Glomerular endothelial cell (primary cell): ENCODE measurements at regions not wholly inside any gene's neighbourhood (a gene's known extent, or its start where the extent isn't known, plus 50 kb on each side); places are given as distances from the start of the nearest gene placed in this dataset.

ENCODE experiments used
- DNase-seq: peaks from one replicate; pipeline ENCODE4 v3.0.0-alpha.2; 2011; ENCODE audit warnings: low read depth, low spot score; ENCODE audit errors: extremely low read depth

DNA sequence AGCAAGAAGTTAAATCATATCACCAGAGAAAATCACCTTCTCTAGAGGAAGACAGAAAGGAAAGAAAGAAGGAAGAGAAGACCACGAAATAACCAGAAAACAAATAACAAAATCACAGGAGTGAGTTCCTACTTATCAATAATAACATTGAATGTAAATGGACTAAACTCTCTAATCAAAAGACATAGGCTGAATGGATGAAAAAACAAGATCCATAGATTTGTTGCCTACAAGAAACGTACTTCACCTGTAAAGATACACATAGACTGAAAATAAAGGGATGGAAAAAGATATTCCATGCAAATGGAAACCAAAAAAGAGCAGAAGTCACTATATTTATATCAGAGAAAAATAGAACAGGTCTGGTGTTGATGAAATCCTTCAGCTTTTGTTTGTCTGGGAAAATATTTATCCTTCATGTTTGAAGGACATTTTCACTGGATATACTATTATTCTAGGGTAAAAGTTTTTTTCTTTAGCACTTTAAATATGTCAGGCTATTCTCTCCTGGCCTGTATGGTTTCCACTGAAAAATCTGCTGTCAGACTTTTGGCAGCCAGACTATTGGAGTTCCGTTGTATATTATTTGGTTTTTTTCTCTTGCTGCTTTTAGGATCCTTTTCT lies 202.5 kb upstream of the DUSP10 start:
- no peak for DNase-seq

DNA sequence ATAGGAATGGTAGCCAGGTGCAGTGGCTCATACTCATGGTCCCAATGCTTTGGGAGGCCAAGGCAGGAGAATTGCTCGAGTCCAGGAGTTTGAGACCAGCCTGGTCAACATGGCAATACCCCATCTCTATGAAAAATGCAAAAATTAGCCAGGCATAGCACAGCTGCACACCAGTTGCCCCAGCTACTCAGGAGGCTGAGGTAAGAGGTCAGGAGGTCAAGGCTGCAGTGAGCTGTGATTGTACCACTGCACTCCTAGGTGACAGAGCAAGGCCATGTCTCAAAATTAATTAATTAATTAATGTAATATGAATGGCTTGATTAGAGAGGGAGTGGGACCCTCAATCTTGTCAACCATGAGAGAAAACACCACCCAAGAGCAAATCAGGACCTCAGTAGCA lies 198.7 kb upstream of the DUSP10 start:
- no peak for DNase-seq

DNA sequence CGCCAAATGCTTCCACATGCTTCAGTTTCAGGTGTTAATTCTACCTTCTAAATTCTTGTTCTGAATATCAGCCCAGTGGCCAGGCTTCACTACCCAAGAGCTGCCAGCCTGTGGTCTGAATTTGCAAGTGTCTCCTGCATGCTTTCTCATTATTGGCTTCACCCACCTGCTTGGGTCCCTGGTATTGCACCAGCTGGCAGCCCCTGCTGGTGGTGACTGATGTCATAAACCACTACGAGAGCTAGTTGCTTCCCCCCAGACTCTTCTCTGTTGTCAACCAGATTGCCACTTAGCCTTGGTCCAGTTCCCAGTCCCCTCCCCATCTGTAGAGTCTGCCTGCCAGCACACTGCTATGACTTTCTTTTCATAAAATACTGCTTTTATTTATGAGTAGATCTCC lies 197.7 kb upstream of the DUSP10 start:
- DNase-seq = no peak

DNA sequence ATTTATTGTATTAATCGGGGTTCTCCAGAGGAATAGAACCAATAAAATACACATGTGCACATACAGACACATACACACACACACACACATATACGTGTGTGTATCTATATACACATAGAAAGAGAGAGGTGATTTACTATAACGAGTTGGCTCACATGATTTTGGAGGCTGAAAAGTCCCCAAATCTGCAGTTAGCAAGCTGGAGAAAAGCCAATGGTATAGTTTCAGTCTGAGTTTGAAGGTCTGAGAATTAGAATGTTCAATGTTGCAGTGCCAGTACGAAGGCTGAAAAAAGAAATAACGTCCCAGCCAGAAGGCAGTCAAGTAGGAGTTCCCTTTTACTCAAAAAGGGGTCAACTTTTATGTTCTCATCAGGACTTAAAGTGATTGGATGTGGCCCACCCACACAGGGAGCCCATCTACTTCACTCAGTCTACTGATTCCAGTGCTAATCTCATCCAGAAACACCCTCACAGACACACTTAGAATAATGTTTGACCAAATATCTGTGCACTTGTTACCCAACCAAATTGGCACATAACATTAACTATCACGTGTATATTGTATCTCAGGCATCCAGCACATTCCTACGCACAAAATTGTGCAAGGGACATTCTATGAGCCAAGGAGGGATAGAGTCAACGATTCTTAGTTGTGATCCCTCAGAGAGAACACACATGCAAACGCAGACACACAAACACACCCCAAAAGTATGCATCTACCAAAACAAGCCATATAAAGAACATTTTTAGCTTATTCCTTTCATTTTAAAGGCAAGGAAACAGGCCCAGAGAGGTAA lies 195.5 kb upstream of the DUSP10 start:
- DNase-seq = no peak

DNA sequence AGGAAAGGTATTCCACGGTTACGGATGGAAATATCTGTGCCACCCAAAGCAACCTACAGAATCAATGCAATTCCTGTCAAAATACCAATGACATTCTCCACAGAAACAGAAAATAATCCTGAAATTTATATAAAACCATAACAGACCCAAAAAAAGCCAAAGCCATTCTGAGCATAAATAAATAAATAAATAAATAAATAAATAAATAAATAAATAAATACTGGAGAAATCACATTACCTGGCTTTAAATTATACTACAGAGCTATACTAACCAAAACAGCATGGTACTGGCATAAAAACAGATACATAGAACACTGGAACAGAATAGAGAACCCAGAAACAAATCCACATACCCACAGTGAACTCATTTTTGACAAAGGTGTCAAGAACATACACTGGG lies 191.9 kb upstream of the DUSP10 start:
- DNase-seq = no peak

DNA sequence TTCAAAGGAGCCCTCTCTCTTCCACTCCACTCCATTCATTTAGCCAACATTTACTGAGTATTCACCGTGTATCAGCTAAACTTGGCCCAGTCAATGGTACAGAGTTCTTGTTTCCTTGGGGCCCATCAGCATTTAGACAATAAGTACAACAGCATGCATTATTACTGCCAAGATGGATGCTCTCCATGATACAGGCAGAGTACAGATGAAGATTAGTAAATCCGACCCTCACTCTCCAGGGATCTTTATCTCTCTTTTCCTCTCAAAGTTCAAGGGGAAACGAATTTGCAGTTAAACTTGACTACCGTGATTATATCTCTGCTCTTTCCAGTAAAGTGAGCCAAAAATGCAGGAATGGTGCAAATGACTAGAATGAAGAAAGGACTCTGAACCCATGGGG lies 184.6 kb upstream of the DUSP10 start:
- DNase-seq = no peak

DNA sequence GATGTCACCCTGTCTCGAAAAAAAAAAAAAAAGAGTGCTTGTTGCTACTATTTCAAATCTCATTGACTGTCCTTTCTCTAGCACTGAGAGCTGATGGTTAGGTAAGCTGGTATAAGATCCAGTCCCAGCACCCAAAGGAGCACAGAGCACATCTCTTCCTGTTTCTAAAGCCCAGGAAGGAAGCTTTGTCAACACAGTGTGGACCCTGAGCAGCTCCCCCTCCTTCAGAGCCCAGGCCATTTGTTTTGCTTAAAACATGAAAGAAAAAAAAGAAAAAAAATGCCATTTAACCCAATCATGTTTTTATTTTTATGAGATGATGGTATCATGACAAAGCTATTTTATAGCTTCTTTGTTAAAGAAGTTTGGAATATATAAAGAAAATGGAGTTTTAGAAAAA lies 184.1 kb upstream of the DUSP10 start:
- DNase-seq = no peak

DNA sequence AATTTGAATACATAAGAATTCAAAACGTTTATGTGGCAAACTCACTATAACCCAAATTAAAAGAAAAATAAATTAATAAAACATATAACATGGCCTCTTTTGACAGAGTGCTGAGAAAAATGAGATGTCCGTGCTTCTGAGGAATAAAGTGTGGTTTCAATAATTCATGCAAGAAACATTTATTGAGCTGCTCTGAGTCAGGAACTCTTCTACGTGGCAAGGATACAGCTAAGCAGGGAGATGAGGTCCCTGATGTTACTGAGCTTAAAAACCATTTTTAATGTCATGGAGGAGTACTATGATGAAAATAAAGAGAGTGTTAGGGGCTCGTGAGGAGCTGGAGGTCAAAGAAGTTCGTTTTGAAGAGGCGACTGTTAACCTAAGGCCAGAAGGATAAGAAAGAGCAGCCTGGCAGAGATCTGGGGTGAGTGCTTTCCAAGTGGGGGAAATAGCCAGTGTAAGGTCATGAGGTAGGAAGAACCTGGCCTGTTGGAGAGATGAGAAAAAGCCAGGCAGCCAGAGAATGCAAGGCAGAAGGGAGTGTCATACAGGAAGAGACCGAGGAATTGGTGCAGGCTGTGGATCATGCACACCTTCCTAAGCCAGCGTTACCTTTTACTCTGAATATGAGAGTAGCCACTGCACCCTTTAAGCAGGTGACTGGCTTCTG lies 182.2 kb upstream of the DUSP10 start:
- DNase-seq = no peak

DNA sequence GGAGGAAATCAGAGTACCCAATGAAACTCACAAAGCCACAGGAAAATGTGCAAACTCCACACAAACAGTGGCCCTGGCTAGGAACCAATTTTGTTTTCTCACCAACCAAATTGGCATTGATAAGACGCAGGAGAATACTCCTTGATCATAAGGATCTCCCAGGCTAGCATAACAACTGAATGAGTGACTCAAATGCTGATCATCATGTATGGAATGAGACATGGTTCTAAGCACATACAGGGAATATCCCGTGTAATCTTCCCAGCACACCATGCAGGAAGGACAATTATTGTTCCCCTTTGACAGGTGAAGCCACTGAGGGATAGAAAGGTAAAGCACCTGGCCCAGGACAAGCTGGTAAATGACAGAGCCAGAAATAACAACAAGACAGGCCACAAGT lies 180.0 kb upstream of the DUSP10 start:
- DNase-seq = no peak

DNA sequence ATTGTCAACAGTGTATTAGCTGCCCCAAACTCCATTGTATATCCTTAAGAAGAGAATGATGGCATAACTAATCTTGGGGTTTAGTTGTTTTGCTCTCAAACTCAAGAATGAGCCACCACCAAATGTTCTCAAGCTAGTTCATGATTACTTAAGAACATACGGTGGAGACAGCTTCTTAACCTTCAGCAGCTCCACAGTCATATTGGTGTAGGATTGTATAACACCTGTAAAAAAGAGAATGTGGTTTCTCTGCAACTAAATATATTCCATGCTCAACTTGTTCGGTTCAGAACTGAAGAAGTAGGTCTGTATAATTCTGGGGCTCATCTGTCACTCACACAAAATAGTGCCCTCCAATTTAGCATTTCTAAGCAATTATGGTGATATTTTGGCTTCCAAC lies 177.9 kb upstream of the DUSP10 start:
- DNase-seq = no peak

DNA sequence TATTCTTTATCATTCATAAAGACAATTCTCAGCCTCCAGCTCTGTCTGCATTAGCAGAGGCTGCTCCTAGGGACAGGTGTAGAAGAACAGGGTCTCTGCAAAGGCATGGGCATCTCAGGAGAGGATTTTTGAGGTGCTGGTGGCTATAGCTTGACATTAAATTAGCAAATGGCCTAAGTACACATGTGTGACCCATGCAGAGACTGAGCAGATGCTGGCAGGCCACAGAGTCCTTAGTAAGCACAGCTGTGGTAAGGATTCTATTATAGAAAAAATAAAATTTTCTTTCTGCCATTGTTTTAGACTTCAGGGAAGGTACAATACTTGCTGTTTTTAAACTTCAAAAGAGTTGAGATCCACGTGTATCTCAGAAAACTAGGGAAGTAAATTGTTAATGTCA lies 177.5 kb upstream of the DUSP10 start:
- DNase-seq = no peak

DNA sequence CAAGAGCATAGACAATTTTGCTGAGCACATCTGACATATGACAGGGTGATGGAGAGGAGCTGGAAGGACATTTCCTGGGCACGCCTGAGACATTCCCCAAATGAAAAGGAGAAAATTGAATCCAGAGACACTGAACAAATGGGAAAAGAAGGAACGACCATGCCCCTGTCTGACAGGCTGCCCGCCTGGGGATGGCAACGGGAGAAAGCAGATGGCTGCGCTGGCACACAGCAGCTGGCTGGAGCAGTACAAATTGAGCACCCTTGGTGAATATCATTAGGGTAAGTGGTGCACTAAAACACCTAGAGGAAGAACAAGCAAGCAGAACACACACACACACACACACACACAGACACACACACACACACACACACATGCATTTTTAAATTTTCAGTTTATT lies 174.3 kb upstream of the DUSP10 start:
- no peak for DNase-seq

DNA sequence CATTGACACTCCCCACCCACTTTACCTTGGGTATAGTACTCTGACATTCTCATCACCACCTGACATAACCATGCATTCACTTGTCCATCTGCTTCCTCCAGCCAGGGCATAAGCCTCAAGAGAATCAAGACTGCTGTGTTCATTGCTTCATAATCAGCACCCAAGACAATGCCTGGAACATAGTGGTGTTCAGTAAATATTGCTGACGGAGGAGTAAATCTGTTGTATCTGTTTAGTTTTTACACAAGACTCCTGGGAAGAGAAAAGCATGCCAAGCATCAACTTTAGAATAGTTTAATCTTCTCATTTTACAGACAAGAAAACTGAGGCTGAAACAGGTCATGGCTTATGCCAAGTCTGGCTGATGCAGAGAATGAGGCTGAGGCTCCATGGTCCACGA lies 173.9 kb upstream of the DUSP10 start:
- no peak for DNase-seq

DNA sequence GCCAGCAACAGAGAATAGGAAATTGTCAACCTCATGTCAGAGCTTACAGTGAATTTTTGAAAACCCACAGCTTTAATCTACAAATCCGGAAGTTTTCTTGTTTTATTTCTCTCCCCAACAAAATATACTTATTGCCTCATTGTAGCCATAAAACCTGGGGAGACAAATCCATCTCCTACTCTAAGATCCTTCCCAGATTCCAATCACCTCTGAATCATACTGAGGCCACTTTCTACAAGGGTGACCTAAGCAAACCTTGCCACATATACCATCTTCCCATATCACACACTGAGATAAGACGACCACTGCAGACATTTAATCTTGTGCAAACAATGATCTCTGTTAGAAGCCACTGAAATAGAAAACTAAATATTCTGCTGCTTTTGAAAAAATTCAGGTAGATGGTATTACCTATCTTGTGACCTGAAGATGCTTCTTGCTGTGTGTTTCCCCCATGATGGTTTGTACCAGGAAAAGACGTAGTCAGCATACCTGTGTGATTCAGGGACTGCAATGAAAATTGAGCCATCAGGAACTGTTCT lies 171.5 kb upstream of the DUSP10 start:
- DNase-seq = no peak

DNA sequence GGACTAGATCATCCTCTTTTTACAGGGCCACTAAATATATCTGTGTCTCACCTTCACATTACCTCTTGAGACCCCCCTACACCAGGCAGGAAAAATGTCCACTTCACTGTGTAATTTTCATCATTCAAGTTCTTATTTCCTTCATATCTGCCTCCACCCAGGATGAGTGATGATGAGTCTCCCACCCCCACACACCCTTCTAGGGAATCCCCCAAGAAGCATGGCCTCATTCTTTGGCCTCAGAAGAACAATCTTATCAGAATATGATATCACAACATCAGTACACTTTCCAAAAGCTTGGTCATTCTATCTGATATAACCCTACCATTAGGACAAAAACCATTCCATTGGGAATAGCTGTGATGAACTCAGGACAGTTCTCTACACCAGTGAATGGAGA lies 170.3 kb upstream of the DUSP10 start:
- no peak for DNase-seq

DNA sequence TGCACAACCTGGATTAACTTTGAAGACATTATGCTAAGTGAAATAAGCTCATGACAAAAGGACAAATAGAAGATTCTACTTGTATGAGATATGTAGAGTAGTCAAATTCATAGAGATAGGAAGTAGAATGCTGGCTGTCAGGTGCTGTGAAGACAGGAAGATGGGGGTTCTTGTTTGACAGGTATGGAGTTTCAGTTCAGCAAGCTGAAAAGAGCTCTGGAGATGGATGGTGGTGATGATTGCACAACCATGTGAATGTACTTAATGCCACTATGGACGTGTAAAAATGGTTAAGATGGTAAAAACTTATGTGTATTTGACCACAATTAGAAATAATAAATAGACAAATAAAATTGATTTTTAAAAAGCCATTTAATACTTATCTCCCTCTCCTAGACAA lies 169.8 kb upstream of the DUSP10 start:
- no peak for DNase-seq

DNA sequence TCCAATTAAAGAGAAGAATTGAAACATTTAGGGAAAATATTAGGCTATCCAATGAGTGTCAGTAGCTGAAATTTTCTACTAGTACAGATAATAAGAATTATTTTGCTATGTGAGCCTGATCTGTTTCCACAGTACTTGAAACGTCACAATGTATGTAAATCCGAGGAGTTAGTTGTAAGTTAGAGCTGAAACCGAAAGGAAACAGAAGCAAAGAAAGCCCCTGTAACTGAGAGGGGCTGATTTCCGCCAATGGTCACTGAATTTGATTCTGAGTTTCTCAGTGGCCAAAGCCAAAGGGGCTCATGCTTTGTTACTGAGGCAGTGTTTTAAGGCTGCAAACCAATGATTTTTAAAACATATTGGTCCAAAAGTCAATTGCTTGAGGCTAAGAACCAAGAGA lies 168.3 kb upstream of the DUSP10 start:
- no peak for DNase-seq

DNA sequence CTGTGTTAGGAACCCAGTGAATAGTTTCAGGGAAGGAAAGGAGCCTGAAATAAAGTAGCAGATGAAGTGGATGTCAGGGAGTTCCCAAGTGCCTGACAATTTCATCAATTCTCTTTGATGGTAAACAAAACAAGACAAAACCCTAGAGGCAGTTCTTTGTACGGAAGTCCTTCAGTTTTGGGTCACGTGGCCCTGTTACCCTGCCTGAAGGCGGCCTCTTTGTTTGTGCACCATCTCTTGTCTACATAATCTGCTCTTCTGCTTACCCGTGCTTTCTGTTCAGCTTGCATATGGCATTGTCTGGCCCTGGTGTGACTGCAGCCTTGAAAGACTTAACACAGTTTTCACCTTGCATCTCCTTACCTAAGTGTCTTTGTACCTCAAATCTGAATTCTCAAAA lies 166.7 kb upstream of the DUSP10 start:
- DNase-seq = no peak

DNA sequence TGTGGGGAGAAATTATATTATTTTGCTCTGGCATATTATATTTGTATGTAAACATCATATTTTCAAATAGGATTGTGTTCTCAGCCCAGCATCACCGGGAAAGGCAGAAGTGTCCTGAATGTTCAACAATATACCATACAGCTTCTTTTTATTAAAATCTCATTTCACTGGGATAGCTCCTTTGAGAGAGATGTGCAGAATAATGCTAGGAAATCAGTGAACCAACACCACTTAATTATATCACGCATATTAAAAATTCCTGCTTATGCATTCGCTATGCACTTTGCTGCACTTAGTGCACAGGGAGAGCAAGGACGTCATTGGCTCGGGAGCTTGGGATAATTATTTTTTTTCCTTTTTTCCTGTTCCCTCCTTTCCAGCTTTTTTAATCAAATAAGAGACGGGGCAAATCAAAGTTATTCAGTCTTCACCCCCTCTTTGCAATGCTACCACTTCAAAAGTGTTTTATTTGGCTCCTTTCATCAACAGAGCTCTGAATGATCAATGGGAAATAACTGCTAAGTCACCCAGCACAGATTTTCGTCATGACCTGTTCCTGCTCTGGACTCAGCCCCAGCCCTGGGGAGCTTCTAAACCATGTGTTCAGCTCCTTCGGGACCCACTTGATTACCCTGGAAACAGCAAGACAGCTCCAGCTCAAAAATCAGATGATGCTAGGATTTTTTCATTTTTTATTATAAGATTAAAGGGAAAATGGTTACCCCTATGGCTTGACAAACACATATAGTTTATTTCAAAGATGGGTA lies 165.5 kb upstream of the DUSP10 start:
- DNase-seq = no peak

DNA sequence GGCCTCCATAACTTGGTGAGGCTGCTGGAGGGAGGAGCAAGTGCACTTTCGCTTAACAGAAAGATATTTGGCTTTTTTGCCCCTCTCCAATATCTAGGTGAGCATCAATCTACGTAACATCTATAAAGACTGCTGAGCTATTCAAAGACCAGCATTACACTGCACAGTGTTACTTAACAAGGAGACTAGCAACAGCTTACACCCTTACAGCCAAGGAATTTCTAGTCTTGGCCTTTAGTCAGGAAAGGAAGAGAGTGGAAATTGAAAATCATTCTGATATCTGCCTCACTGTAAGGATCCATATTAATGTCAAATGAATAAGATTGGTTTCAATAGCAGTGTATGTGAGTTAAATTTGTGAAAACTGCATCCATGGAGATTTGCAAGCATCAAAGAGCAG lies 163.9 kb upstream of the DUSP10 start:
- no peak for DNase-seq

DNA sequence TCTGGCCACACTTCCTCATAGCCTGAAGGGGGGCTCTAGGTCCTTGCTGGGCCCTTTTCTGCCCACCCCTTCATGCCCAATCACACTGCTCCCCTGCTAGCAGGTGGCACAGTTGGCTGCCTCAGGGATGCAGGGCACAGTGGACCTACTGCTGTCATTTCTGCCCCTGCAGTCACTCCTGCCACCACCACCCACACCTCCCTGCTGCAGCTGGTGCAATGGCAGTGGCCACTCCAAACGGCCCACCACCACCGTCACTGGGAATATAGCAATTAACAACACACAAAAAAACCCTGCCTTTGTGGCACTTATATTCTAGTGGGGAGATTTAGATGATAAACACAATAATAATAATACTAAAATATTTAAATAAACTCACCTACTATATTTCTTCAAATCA lies 162.4 kb upstream of the DUSP10 start:
- DNase-seq = no peak
